ENCODE measurements at regions not wholly inside any gene's neighbourhood (a gene's known extent, or its start where the extent isn't known, plus 50 kb on each side); places are given as distances from the start of the nearest gene placed in this dataset.

DNA sequence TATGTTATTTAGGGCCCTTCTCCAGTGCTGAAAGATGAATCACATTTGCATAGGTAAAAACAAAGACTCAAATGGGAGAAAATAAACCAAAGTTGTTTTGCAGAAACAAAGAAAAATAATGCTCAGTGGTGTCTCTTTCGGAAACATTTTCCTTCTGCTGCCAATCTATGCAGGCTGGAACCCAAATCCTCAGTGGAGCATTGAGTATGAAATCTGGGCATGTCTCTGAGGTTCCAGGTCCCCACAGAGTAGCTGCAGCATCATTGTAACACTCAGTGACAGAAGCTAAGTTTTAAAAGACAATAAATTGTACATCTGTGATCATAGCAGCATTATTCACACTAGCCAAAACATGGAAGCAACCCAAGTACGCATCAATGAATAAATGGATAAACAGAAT, 303.6 kb downstream of the FBXW7 start:
- TF ChIP-seq POLR2AphosphoS5 (IDR thresholded peaks at IDR 0.05; ENCODE audit: low read depth, low read length) (no peak), SPI1 (IDR thresholded peaks at IDR 0.05; ENCODE audit: low read depth, low read length) (no peak), POLR2A (IDR thresholded peaks at IDR 0.05; ENCODE audit: low read depth, low read length) (no peak)

Measured in GM12891 (cell line).